ENCODE measurements at regions not wholly inside any gene's neighbourhood (a gene's known extent, or its start where the extent isn't known, plus 50 kb on each side); places are given as distances from the start of the nearest gene placed in this dataset.

GRCh38 chr14:89573399-89573657 is 156.3 kb upstream of the FOXN3 start:
- no peak for TF ChIP-seq MAX (IDR thresholded peaks at IDR 0.05; ENCODE audit: low read depth)
- TF ChIP-seq CTCF (IDR thresholded peaks at IDR 0.05) = no peak
- TF ChIP-seq FOXM1 (IDR thresholded peaks at IDR 0.05; ENCODE audit: low read depth) = no peak
- no peak for TF ChIP-seq REST (IDR thresholded peaks at IDR 0.05; ENCODE audit: low read depth, low read length)
- no peak for TF ChIP-seq FOXJ3 (CRISPR knock-in tag; IDR thresholded peaks at IDR 0.05)
- no peak for TF ChIP-seq YY1 (IDR thresholded peaks at IDR 0.05; ENCODE audit: low read depth)
- TF ChIP-seq EZH2phosphoT487 (IDR thresholded peaks at IDR 0.05; ENCODE audit: borderline replicate concordance, low read depth) = no peak
